ENCODE measurements at regions not wholly inside any gene's neighbourhood (a gene's known extent, or its start where the extent isn't known, plus 50 kb on each side); places are given as distances from the start of the nearest gene placed in this dataset.

GRCh38 chr2:133936096-133936495 lies 317.8 kb upstream of the MGAT5 start:
- Histone ChIP-seq H2AFZ (ENCODE audit: low read depth, low read length, poor library complexity, severe bottlenecking) (no peak overlapping the region), H4K20me1 (ENCODE audit: insufficient read depth) (no peaks in the 10 kb centered on the region), H3K36me3 (ENCODE audit: control insufficient read depth in 1 of 2, insufficient read depth in 2 of 2, low read length in 2 of 2) (no peaks in the 10 kb centered on the region), H3K4me1 (ENCODE audit: control insufficient read depth in 1 of 2, insufficient read depth in 2 of 2, low read length in 2 of 2) (no peaks in the 10 kb centered on the region), H3K4me3 (replicated peaks in 1 of 2; ENCODE audit: low read depth in 1 of 2, low read length in 2 of 2) (no peak overlapping the region), H3K27me3 (ENCODE audit: insufficient read depth, low read length) (0 out of 2 replicates have a peak, but pooled peaks cover 8% of the 10 kb centered on the region), H3K27ac (ENCODE audit: low read depth, low read length) (no peak overlapping the region), H3K79me2 (ENCODE audit: insufficient read depth, low read length) (no peaks in the 10 kb centered on the region), H3K9me3 (ENCODE audit: control insufficient read depth in 1 of 2, insufficient read depth in 1 of 2, low read depth in 1 of 2, low read length in 2 of 2) (no peaks in the 10 kb centered on the region), H3K9me2 (ENCODE audit: insufficient read depth) (no peaks in the 10 kb centered on the region), H3K4me2 (ENCODE audit: low read length) (no peak overlapping the region), H3K9ac (ENCODE audit: low read length) (no peak overlapping the region)
- intact Hi-C loops (cut with micrococcal nuclease): no loop called here
- no peak for TF ChIP-seq RAD21 (IDR thresholded peaks at IDR 0.05; ENCODE audit: low read depth)
- RAD21 ChIA-PET (ENCODE audit: low non-redundant PET in 1 of 2, low total read pairs in 2 of 2, uncharacterized antibody in 2 of 2, unreplicated experiment in 2 of 2): no interaction called here
- DNase-seq (ENCODE audit: low read depth, low spot score): no peak
- CTCF ChIA-PET: no interaction called here
- no peak for ATAC-seq
- POLR2A ChIA-PET: no interaction called here
- no TSS peak for BruUV-seq (replicated peaks)

DNA sequence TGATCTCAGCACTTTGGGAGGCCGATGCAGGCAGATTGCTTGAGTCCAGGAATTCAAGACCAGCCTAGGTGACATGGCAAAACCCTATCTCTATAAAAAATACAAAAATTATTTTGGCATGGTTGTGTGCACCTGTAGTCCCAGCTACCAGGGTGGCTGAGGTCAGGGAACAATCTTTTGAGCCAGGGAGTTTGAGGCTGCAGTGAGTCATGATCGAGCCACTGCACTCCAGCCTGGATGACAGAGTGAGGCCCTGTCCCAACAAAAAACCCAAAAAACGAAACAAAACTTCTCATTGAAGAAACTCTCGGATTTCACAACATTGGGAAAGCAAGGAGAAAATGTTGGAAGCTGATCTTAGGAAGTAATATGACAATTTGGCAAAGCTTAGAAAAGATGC lies 317.3 kb upstream of the MGAT5 start:
- intact Hi-C loops (cut with micrococcal nuclease): no loop called here
- Histone ChIP-seq H2AFZ (ENCODE audit: low read depth, low read length, poor library complexity, severe bottlenecking) (no peak overlapping the region), H3K9me3 (ENCODE audit: control insufficient read depth in 1 of 2, insufficient read depth in 1 of 2, low read depth in 1 of 2, low read length in 2 of 2) (no peaks in the 10 kb centered on the region), H3K36me3 (ENCODE audit: control insufficient read depth in 1 of 2, insufficient read depth in 2 of 2, low read length in 2 of 2) (no peaks in the 10 kb centered on the region), H4K20me1 (ENCODE audit: insufficient read depth) (no peaks in the 10 kb centered on the region), H3K9me2 (ENCODE audit: insufficient read depth) (no peaks in the 10 kb centered on the region), H3K4me1 (ENCODE audit: control insufficient read depth in 1 of 2, insufficient read depth in 2 of 2, low read length in 2 of 2) (no peaks in the 10 kb centered on the region), H3K9ac (ENCODE audit: low read length) (no peak overlapping the region), H3K4me3 (replicated peaks in 1 of 2; ENCODE audit: low read depth in 1 of 2, low read length in 2 of 2) (no peak overlapping the region), H3K79me2 (ENCODE audit: insufficient read depth, low read length) (no peaks in the 10 kb centered on the region), H3K27me3 (ENCODE audit: insufficient read depth, low read length) (0 out of 2 replicates have a peak, but pooled peaks cover 8% of the 10 kb centered on the region), H3K4me2 (ENCODE audit: low read length) (no peak overlapping the region), H3K27ac (ENCODE audit: low read depth, low read length) (no peak overlapping the region)
- DNase-seq (ENCODE audit: low read depth, low spot score) (no peak), ATAC-seq (no peak)
- TF ChIP-seq FOSL1 (IDR thresholded peaks at IDR 0.05; ENCODE audit: low read depth): no peak
- TF ChIP-seq ZNF274 (IDR thresholded peaks at IDR 0.05; ENCODE audit: low read depth, low read length): no peak
- TF ChIP-seq, protein P1, sequence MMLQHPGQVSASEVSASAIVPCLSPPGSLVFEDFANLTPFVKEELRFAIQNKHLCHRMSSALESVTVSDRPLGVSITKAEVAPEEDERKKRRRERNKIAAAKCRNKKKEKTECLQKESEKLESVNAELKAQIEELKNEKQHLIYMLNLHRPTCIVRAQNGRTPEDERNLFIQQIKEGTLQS (IDR thresholded peaks at IDR 0.05): no peak
- TF ChIP-seq ZFX (IDR thresholded peaks at IDR 0.05): no peak
- no peak for TF ChIP-seq POLR2A (IDR thresholded peaks at IDR 0.05; ENCODE audit: borderline replicate concordance, extremely low read depth, insufficient read depth, insufficient read length)
- no peak for TF ChIP-seq ZBTB33 (IDR thresholded peaks at IDR 0.05; ENCODE audit: extremely low read depth, insufficient replicate concordance, low read length)
- no peak for TF ChIP-seq SRF (IDR thresholded peaks at IDR 0.05; ENCODE audit: low read depth)
- ChIA-PET RAD21 (ENCODE audit: low non-redundant PET in 1 of 2, low total read pairs in 2 of 2, uncharacterized antibody in 2 of 2, unreplicated experiment in 2 of 2) (no interaction called here), POLR2A (no interaction called here), CTCF (no interaction called here)
- no TSS peak for BruUV-seq (replicated peaks)
